ENCODE measurements at regions not wholly inside any gene's neighbourhood (a gene's known extent, or its start where the extent isn't known, plus 50 kb on each side); places are given as distances from the start of the nearest gene placed in this dataset.
"Not testable (repeated sequence)": the region's sequence is repeated elsewhere in the genome, so short reads cannot be mapped to it uniquely, and the experiment has no call there.

- in situ Hi-C loops (cut with HindIII; ENCODE audit: low pct_unique_long_range_greater_than_20kb, low sequenced_read_pairs), result not testable (repeated sequence)
Observed at GRCh38 chr2:4935291-4935690, 756.9 kb upstream of the SOX11 start.

GRCh38 chr2:4937550-4937949, 754.6 kb upstream of the SOX11 start:
- in situ Hi-C loops (cut with HindIII; ENCODE audit: low pct_unique_long_range_greater_than_20kb, low sequenced_read_pairs), result no loop called here
- no peak for DNase-seq (ENCODE audit: low read depth)

More at GRCh38 chr2:4935291-4935690, 756.9 kb upstream of the SOX11 start:
- DNase-seq (ENCODE audit: low read depth), result not testable (repeated sequence)

DNA sequence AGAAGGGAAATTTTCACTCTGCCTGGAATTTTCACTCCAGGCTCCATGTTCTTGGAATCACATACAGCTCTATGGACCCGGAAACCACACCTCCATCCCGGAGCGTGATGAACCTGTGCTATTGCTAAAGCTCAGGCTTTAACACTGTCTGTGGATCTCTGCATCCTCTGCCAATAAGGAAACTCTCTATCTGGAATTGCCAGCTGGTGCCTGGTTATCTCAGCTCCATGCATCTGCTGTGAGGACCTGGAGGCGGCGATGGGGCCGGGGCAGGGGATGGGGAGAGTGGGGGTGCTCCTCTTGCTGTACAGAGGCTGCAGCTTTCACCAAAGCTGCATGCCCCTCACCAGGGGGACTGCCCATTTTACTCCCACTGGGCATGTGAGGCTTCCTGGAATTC, 754.0 kb upstream of the SOX11 start:
- in situ Hi-C loops (cut with HindIII; ENCODE audit: low pct_unique_long_range_greater_than_20kb, low sequenced_read_pairs), result no loop called here

GRCh38 chr2:4942441-4942840, 749.7 kb upstream of the SOX11 start:
- no peak for DNase-seq (ENCODE audit: low read depth)
- in situ Hi-C loops (cut with HindIII; ENCODE audit: low pct_unique_long_range_greater_than_20kb, low sequenced_read_pairs), result no loop called here

More for the DNA sequence above, 754.0 kb upstream of the SOX11 start:
- no peak for DNase-seq (ENCODE audit: low read depth)

DNA sequence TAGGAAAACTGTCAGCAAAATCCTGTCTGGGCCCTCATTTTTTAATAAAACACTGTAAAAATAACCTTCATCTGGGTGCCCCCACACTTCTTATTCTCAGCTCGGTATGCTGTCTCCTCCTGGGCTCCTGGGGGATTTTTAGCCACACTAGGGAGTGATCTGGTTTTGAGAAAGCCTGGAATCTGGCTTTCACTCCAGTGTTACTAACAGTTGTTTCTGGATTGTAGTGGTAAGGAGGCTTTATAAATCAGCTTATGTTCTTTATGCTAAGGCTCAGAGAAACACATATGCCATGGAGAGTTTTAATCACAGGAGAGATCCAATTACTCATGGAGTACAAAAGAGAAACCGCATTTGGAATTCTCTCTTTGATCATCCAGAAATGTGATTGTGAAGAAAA, 744.3 kb upstream of the SOX11 start:
- in situ Hi-C loops (cut with HindIII; ENCODE audit: low pct_unique_long_range_greater_than_20kb, low sequenced_read_pairs), result no loop called here
- DNase-seq (ENCODE audit: low read depth), result no peak

DNA sequence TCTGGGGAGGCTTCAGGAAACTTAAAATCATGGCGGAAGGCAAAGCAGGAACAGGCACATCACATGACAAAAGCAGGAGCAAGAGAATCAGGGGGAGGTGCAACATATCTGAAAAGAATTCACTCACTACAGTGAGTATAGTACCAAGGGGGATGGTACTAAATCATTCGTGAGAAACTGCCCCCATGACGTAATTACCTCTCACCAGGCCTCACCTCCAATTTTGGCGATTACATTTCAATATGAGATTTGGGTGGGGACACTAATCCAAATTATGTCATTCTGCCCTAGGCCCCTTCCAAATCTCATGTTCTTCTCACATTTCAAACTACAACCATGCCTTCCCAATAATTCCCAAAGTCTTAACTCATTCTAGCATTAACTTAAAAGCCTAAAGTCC, 740.8 kb upstream of the SOX11 start:
- in situ Hi-C loops (cut with HindIII; ENCODE audit: low pct_unique_long_range_greater_than_20kb, low sequenced_read_pairs), result no loop called here
- no peak for DNase-seq (ENCODE audit: low read depth)

DNA sequence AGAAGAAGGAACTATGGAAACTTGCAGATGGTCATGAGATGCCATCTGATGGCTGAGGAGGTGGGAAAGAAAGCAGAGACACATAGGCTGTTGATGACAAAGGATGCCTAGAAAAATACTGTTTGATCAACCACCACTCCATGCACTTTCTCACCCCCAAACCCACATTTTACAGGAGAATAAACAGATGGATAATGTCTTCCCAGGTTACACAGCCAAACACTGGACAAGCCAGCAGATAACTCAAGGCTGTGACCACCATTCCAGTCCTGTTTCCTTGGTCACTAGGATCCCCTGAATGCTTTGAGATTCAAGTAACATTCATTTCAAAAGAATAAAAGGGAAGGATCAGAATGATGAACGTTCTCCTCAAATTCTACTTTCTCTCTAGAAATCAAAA, 733.0 kb upstream of the SOX11 start:
- in situ Hi-C loops (cut with HindIII; ENCODE audit: low pct_unique_long_range_greater_than_20kb, low sequenced_read_pairs), result no loop called here
- DNase-seq (ENCODE audit: low read depth), result no peak

- no peak for DNase-seq (ENCODE audit: low read depth)
- in situ Hi-C loops (cut with HindIII; ENCODE audit: low pct_unique_long_range_greater_than_20kb, low sequenced_read_pairs), result no loop called here
Observed at GRCh38 chr2:4962419-4962818, 729.8 kb upstream of the SOX11 start.

- in situ Hi-C loops (cut with HindIII; ENCODE audit: low pct_unique_long_range_greater_than_20kb, low sequenced_read_pairs), result no loop called here
- DNase-seq (ENCODE audit: low read depth), result no peak
Observed at GRCh38 chr2:4963106-4963505, 729.1 kb upstream of the SOX11 start.

DNA sequence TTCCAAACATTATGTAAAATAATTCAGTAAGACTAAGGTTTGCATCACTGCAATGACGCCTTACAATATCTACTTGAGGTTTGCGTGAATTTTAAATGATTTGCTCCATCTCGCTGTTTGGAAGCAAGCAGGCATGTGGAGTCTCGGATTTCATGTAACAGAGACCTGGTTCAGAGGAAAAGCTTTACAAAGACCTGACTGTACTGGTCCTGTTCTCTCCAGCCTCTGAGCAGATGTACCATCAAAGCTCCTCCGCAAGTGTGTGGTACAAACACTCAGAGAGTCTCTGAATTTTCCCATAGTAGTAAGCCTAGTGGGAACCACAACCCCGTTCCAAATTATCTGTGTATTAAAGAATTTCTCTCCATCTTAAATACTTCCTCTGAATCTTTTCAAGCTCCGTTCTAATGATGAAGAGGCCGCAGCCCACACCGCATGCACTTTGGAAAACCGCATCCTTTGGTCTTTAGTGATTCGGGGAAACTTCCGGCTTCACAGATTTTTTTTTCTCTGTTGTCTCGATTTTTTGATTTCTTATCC, 728.1 kb upstream of the SOX11 start:
- in situ Hi-C loops (cut with HindIII; ENCODE audit: low pct_unique_long_range_greater_than_20kb, low sequenced_read_pairs), result no loop called here
- DNase-seq (ENCODE audit: low read depth), result no peak

DNA sequence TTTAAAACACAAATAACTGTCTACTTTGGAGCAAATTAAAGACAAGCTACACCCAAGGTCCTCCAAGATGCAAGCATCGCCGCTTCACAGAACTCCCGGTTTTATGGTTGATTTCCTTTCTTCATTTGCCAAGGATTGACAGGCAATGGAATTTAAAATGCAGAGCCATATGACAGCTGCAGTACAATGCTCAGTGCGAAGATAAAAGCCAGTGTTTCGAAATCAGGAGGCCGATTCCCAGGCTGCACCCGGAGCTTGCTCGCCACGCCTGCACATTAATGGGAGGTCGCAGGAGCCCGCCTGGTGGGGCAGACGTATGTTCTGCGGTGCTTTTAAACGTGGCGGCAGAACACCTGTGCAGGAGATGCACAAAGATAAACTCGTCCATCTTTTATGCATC, 727.6 kb upstream of the SOX11 start:
- in situ Hi-C loops (cut with HindIII; ENCODE audit: low pct_unique_long_range_greater_than_20kb, low sequenced_read_pairs), result no loop called here
- no peak for DNase-seq (ENCODE audit: low read depth)

GRCh38 chr2:4965556-4966320, 726.4 kb upstream of the SOX11 start:
- no peak for DNase-seq (ENCODE audit: low read depth)
- in situ Hi-C loops (cut with HindIII; ENCODE audit: low pct_unique_long_range_greater_than_20kb, low sequenced_read_pairs), result no loop called here

DNA sequence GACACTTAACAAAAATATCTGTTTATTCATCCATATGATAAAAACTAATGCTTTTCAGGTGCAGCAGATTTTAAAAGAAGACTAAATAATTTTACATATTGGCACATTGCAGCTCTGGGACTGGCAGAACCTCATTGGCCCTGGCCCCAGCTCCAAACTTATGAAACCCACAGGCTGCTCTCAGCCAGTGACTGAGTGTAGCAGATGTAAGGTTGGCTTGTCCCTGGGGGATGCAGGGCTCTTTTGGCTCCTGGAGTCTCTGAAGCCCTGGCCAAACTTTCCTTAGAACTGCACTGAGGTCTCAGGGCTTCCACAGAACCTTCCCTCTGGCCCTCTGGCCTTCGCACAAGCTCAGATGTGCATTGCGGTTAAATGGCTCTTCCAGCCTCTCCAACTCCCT, 725.0 kb upstream of the SOX11 start:
- in situ Hi-C loops (cut with HindIII; ENCODE audit: low pct_unique_long_range_greater_than_20kb, low sequenced_read_pairs), result no loop called here
- DNase-seq (ENCODE audit: low read depth), result no peak

GRCh38 chr2:4972472-4972871, 719.7 kb upstream of the SOX11 start:
- DNase-seq (ENCODE audit: low read depth), result no peak
- in situ Hi-C loops (cut with HindIII; ENCODE audit: low pct_unique_long_range_greater_than_20kb, low sequenced_read_pairs), result no loop called here

GRCh38 chr2:4973354-4973753, 718.8 kb upstream of the SOX11 start:
- no peak for DNase-seq (ENCODE audit: low read depth)
- in situ Hi-C loops (cut with HindIII; ENCODE audit: low pct_unique_long_range_greater_than_20kb, low sequenced_read_pairs), result no loop called here

DNA sequence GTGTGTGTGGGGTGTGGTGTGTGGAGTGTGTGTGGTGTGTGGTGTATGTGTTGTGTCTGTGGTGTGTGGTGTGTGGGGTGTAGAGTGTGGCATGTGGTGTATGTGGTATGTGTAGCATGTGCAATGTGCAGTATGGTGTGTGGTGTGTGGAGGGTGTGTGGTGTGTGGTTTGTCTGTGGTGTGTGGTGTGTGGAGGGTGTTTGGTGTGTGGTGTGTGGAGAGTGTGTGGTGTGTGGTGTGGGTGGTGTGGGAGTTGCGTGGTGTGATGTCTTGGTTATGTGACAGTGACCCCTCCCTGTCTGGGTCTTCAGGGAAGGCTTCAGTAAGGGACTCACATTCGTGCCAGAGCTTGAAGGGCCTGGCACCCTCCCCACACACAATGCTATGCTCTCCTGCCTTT, 718.2 kb upstream of the SOX11 start:
- in situ Hi-C loops (cut with HindIII; ENCODE audit: low pct_unique_long_range_greater_than_20kb, low sequenced_read_pairs), result no loop called here
- peak; percentile 7 for DNase-seq (ENCODE audit: low read depth)

GRCh38 chr2:4976407-4976806, 715.8 kb upstream of the SOX11 start:
- in situ Hi-C loops (cut with HindIII; ENCODE audit: low pct_unique_long_range_greater_than_20kb, low sequenced_read_pairs), result no loop called here
- no peak for DNase-seq (ENCODE audit: low read depth)

DNA sequence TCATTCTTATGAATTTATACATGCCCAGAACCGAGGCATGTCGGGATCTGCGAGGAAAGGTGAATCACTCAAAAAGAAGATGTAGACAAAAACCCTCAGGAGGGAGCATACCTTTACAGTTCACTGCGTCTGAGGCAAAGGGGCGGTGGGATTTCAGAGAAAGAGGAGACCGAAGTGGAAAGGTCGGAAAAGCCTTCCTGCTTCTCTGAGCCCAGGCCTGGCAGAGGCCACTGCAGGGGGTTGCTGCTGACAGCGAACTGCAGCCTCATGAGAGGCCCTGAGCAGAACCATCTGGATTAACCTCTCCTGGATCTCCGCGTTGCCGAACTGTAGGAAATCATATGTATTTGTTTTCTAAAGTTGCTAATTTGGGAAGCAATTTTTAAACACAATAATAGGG, 713.1 kb upstream of the SOX11 start:
- in situ Hi-C loops (cut with HindIII; ENCODE audit: low pct_unique_long_range_greater_than_20kb, low sequenced_read_pairs), result no loop called here
- no peak for DNase-seq (ENCODE audit: low read depth)

GRCh38 chr2:4980995-4981394, 711.2 kb upstream of the SOX11 start:
- in situ Hi-C loops (cut with HindIII; ENCODE audit: low pct_unique_long_range_greater_than_20kb, low sequenced_read_pairs), result no loop called here
- no peak for DNase-seq (ENCODE audit: low read depth)

DNA sequence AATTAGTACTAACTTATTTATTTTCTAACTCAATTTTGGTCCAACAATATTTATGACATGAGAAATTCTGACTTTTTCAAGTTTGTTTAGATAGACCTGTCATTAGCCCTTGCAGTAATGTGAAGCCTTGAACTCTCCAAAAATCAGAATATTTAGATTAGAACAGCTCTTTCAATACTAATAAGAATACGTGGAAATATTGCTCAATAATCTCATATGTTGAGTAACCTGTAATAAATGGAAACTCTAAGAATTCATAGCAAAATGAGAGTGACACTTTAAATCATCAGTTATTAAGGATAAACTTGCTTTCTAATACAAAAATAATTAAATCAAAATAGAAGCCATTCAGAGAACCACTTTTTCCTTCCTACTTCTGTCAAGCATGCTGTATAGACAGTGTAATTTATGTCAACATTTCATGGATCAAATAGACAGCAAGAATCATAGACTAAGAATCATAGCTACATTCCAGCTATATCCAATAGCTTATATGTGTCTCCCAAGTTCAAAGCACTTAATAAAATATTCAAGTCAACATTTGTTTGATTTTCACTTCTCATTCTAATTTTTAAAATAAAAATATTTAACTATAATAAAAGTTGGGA, 710.3 kb upstream of the SOX11 start:
- in situ Hi-C loops (cut with HindIII; ENCODE audit: low pct_unique_long_range_greater_than_20kb, low sequenced_read_pairs), result no loop called here
- no peak for DNase-seq (ENCODE audit: low read depth)

Measured in Caki2 (cell line).